ENCODE measurements at regions not wholly inside any gene's neighbourhood (a gene's known extent, or its start where the extent isn't known, plus 50 kb on each side); places are given as distances from the start of the nearest gene placed in this dataset.

- H3K79me2 ChIP-seq (ENCODE audit: insufficient read depth, low read length), result no peaks in the 10 kb centered on the region
- no peak for FAIRE-seq
Measured at GRCh38 chr16:86424985-86425384, 85.3 kb upstream of the FOXF1 start.

DNA sequence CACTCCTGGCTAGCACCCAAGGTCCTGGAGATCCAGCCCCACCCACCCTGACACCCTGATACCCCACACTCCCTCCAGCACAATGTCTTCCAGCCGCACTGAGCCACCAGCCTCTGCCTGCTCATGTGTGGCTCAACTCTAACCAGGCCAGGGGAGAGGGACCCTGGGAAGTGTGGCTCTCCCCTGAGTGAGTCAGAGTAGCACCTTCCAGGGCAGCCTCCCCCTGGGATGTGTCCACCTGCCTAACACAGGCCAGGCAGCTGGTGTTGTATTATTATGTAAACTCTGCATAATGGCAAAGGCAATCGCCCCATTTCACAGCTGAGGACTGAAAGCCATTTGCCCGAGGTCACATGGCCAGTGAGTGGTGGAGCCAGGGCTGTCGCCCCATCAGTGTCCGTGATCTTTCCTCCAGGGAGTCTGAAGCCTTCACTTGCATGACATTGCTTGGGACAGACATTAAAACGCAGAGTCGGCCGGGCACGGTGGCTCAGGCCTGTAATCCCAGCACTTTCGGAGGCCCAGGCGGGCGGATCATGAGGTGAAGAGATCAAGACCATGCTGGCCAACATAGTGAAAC, 84.2 kb upstream of the FOXF1 start:
- H3K27me3 Mint-ChIP-seq (ENCODE audit: low read depth, unreplicated experiment), result peaks cover 27% of the 10 kb centered on the region
- Histone ChIP-seq H3K4me3 (ENCODE audit: insufficient read depth, low read depth, low read length) (no peak overlapping the region), H3K27ac (ENCODE audit: low read depth, low read length) (no peak overlapping the region), H3K9ac (ENCODE audit: low read length) (no peak overlapping the region), H3K36me3 (ENCODE audit: insufficient read depth, low read length) (no peaks in the 10 kb centered on the region), H4K20me1 (ENCODE audit: insufficient read depth, low read length) (no peaks in the 10 kb centered on the region), H3K79me2 (ENCODE audit: insufficient read depth, low read length) (no peaks in the 10 kb centered on the region), H3K4me1 (ENCODE audit: insufficient read depth, low read length) (no peaks in the 10 kb centered on the region), H3K9me3 (ENCODE audit: insufficient read depth, low read depth, low read length) (no peaks in the 10 kb centered on the region), H3K27me3 (ENCODE audit: insufficient read depth, low read length) (peaks cover 8% of the 10 kb centered on the region), H2AFZ (ENCODE audit: low read depth, low read length) (no peak overlapping the region), H3K4me2 (ENCODE audit: low read length) (no peak overlapping the region)
- H3K27ac Mint-ChIP-seq (ENCODE audit: unreplicated experiment), result no peak overlapping the region
- no peaks in the 10 kb centered on the region for H3K36me3 Mint-ChIP-seq (ENCODE audit: low read depth, unreplicated experiment)
- peaks cover 6% of the 10 kb centered on the region for H3K4me1 Mint-ChIP-seq (ENCODE audit: low read depth, unreplicated experiment)
- FAIRE-seq, result no peak
- peaks cover 2% of the 10 kb centered on the region for H3K9me3 Mint-ChIP-seq (ENCODE audit: unreplicated experiment)
- H3K4me3 Mint-ChIP-seq (ENCODE audit: unreplicated experiment), result no peak overlapping the region
- no peak for DNase-seq (ENCODE audit: low read depth)
- TF ChIP-seq, protein P1, sequence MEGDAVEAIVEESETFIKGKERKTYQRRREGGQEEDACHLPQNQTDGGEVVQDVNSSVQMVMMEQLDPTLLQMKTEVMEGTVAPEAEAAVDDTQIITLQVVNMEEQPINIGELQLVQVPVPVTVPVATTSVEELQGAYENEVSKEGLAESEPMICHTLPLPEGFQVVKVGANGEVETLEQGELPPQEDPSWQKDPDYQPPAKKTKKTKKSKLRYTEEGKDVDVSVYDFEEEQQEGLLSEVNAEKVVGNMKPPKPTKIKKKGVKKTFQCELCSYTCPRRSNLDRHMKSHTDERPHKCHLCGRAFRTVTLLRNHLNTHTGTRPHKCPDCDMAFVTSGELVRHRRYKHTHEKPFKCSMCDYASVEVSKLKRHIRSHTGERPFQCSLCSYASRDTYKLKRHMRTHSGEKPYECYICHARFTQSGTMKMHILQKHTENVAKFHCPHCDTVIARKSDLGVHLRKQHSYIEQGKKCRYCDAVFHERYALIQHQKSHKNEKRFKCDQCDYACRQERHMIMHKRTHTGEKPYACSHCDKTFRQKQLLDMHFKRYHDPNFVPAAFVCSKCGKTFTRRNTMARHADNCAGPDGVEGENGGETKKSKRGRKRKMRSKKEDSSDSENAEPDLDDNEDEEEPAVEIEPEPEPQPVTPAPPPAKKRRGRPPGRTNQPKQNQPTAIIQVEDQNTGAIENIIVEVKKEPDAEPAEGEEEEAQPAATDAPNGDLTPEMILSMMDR (IDR thresholded peaks at IDR 0.05; ENCODE audit: insufficient read depth, low read depth, low read length), result no peak
- TF ChIP-seq EZH2 (IDR thresholded peaks at IDR 0.05; ENCODE audit: insufficient read depth, low read length), result no peak

More at GRCh38 chr16:86424985-86425384, 85.3 kb upstream of the FOXF1 start:
- Mint-ChIP-seq H3K36me3 (ENCODE audit: low read depth, unreplicated experiment) (no peaks in the 10 kb centered on the region), H3K4me1 (ENCODE audit: low read depth, unreplicated experiment) (peaks cover 6% of the 10 kb centered on the region), H3K27ac (ENCODE audit: unreplicated experiment) (no peak overlapping the region), H3K4me3 (ENCODE audit: unreplicated experiment) (no peak overlapping the region), H3K9me3 (ENCODE audit: unreplicated experiment) (peaks cover 2% of the 10 kb centered on the region), H3K27me3 (ENCODE audit: low read depth, unreplicated experiment) (peaks cover 18% of the 10 kb centered on the region)
- Histone ChIP-seq H2AFZ (ENCODE audit: low read depth, low read length) (no peak overlapping the region), H3K4me2 (ENCODE audit: low read length) (no peak overlapping the region), H4K20me1 (ENCODE audit: insufficient read depth, low read length) (no peaks in the 10 kb centered on the region), H3K27me3 (ENCODE audit: insufficient read depth, low read length) (peaks cover 6% of the 10 kb centered on the region), H3K36me3 (ENCODE audit: insufficient read depth, low read length) (no peaks in the 10 kb centered on the region), H3K9ac (ENCODE audit: low read length) (no peak overlapping the region), H3K9me3 (ENCODE audit: insufficient read depth, low read depth, low read length) (no peaks in the 10 kb centered on the region), H3K27ac (ENCODE audit: low read depth, low read length) (no peak overlapping the region), H3K4me3 (ENCODE audit: insufficient read depth, low read depth, low read length) (no peak overlapping the region), H3K4me1 (ENCODE audit: insufficient read depth, low read length) (no peaks in the 10 kb centered on the region)
- DNase-seq (ENCODE audit: low read depth), result no peak
- no peak for TF ChIP-seq EZH2 (IDR thresholded peaks at IDR 0.05; ENCODE audit: insufficient read depth, low read length)
- TF ChIP-seq, protein P1 (IDR thresholded peaks at IDR 0.05; ENCODE audit: insufficient read depth, low read depth, low read length), result no peak

DNA sequence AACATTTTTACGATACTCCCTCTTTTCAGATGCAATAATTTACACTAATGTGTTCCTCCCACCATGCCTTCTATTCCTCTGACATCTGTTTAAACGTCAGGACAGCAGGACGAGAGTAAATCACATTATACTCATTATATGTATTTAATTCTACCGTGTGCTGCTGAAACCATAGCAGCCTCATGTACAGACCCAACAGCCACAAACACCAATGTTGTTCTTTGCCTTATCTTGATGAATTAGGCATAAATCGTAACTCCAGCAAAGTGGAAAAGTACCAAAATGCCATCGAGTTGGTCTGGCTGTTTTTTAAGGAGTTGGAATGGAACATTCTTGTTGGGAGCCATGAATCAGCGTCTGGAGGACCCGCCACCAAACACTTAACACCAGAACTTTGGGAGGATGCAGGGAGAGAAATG, 82.9 kb upstream of the FOXF1 start:
- peaks cover 2% of the 10 kb centered on the region for H3K36me3 Mint-ChIP-seq (ENCODE audit: low read depth, unreplicated experiment)
- no peak overlapping the region for H3K4me3 ChIP-seq (ENCODE audit: insufficient read depth, low read depth, low read length)
- FAIRE-seq (no peak), DNase-seq (ENCODE audit: low read depth) (peak; percentile 47)
- peaks cover 2% of the 10 kb centered on the region for H3K9me3 Mint-ChIP-seq (ENCODE audit: unreplicated experiment)
- TF ChIP-seq, protein P1 (IDR thresholded peaks at IDR 0.05; ENCODE audit: insufficient read depth, low read depth, low read length), result no peak
- TF ChIP-seq EZH2 (IDR thresholded peaks at IDR 0.05; ENCODE audit: insufficient read depth, low read length), result no peak
- H3K27ac ChIP-seq (ENCODE audit: low read depth, low read length), result no peak overlapping the region
- H3K9me3 ChIP-seq (ENCODE audit: insufficient read depth, low read depth, low read length), result no peaks in the 10 kb centered on the region
- no peak overlapping the region for H2AFZ ChIP-seq (ENCODE audit: low read depth, low read length)
- H3K27me3 Mint-ChIP-seq (ENCODE audit: low read depth, unreplicated experiment), result peaks cover 36% of the 10 kb centered on the region
- no peaks in the 10 kb centered on the region for H4K20me1 ChIP-seq (ENCODE audit: insufficient read depth, low read length)
- no peak overlapping the region for H3K4me2 ChIP-seq (ENCODE audit: low read length)
- peaks cover 10% of the 10 kb centered on the region for H3K27me3 ChIP-seq (ENCODE audit: insufficient read depth, low read length)
- no peaks in the 10 kb centered on the region for H3K79me2 ChIP-seq (ENCODE audit: insufficient read depth, low read length)
- no peak overlapping the region for H3K27ac Mint-ChIP-seq (ENCODE audit: unreplicated experiment)
- H3K36me3 ChIP-seq (ENCODE audit: insufficient read depth, low read length), result no peaks in the 10 kb centered on the region
- H3K4me1 ChIP-seq (ENCODE audit: insufficient read depth, low read length), result no peaks in the 10 kb centered on the region
- peaks cover 6% of the 10 kb centered on the region for H3K4me1 Mint-ChIP-seq (ENCODE audit: low read depth, unreplicated experiment)
- H3K9ac ChIP-seq (ENCODE audit: low read length), result no peak overlapping the region
- H3K4me3 Mint-ChIP-seq (ENCODE audit: unreplicated experiment), result no peak overlapping the region

Data from astrocyte (in vitro differentiated cells and primary cell).